ENCODE measurements at regions not wholly inside any gene's neighbourhood (a gene's known extent, or its start where the extent isn't known, plus 50 kb on each side); places are given as distances from the start of the nearest gene placed in this dataset.
A peak's percentile ranks its signal among the peaks of the same experiment; 100 is the strongest.
"Not testable (repeated sequence)": the region's sequence is repeated elsewhere in the genome, so short reads cannot be mapped to it uniquely, and the experiment has no call there.

DNA sequence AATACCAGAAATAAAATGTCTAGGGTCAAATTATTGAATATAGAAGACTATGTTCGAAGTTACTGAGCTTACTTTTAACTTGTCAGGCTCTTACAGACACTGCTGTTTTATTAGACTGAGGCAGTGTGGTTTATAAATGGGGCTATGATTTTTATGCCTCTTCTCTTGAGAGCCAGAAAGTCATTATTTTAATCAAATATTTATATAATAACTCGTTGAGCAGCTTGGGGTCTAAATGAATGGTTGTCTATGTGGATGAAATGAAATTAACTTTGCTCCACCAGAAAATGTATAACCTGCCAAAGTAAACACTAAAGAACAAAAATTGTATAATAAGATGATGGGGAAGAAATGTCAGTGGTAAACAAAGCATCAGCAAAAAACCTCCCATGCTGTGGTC is 175.6 kb upstream of the THSD7A start:
- DNase-seq, result no peak

DNA sequence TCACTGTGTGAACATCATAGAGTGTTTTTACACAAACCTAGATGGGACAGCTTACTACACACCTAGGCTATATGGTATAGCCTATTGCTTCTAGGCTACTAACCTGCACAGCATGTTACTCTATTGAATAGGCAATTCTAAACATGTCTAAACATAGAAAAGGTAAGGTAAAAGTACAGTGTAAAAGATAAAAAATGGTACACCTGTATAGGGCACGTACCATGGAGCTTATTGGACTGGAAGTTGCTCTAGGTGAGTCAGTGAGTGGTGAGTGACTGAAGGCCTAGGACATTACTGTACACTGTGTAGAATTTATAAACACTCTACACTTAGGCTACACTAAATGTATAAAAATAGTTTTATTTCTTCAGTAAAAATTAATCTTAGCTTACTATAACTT is 182.0 kb upstream of the THSD7A start:
- DNase-seq, result no peak

GRCh38 chr7:12016439-12016838 is 184.4 kb upstream of the THSD7A start:
- no peak for DNase-seq

GRCh38 chr7:12017046-12017445 is 185.0 kb upstream of the THSD7A start:
- DNase-seq, result no peak

DNA sequence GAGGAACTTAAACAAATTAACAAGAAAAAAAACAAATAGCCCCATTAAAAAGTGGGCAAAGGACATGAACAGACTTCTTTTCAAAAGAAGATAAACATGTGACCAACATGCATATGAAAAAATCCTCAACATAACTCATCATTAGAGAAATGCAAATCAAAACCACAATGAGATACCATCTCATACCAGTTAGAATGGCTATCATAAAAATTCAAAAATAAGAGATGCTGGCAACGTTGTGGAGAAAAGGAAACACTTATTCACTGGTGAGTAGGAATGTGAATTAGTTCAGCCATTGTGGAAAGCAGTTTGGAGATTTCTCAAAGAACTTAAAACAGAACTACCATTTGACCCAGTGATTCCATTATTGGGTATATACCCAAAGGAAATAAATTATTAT is 189.1 kb upstream of the TMEM106B start:
- DNase-seq, result not testable (repeated sequence)

DNA sequence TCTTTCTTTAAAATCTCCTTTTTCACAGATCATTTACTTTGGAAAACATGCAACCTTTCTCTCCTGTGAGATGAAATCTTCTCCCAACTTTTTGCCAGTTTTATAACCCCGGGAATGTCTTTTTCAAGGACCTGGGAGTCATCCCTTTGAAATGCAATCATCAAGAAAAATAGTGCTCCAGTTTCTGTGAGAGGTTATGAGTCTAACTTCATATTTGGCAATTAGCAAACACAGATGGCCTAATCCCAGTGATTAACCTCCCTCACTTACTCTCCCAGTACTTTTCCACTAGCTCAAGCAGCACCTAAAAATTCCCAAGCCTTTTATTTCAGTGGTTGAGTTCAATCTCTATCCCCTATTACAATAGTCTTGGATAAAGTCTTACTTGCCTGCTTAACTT is 185.8 kb upstream of the TMEM106B start:
- peak; percentile 23 for DNase-seq

DNA sequence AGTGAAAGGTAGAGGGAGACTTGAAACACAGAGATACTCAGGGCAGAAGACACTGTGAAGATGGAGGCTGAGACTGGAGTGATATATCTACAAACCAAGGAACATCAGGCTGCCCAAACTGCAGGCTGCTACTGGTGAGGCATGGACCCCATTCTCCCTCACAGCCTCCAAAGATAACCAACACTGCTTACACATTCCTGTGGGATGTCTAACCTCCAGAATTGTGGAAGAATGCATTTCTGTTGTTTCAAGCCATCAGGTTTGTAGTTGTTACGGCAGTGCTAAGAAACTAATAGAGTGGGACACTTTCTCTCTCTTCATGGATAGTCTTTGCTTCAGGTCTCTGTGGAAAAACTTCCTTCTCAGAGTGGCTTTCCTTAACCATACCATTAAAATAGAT is 182.6 kb upstream of the TMEM106B start:
- no peak for DNase-seq

DNA sequence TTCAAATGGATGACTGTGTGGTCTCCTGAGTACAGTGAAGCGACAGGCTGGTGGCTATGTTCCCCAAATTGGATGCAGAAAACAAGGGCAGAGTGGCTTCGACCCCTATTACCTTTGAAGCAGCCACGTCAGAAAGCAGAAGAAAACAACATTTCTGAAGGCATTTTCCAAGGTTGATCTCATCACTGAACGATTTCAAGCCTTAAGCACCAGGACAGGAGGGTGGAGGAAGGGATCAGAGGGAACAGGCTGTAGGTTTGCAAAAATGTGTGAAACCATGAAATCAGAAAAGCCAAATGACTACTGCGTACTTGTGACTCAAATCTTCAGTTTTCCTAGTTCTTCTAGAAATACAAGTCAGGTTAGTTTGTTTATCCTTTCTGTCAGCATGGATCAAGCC is 181.0 kb upstream of the TMEM106B start:
- no peak for DNase-seq

GRCh38 chr7:12031186-12031585 is 179.9 kb upstream of the TMEM106B start:
- no peak for DNase-seq

DNA sequence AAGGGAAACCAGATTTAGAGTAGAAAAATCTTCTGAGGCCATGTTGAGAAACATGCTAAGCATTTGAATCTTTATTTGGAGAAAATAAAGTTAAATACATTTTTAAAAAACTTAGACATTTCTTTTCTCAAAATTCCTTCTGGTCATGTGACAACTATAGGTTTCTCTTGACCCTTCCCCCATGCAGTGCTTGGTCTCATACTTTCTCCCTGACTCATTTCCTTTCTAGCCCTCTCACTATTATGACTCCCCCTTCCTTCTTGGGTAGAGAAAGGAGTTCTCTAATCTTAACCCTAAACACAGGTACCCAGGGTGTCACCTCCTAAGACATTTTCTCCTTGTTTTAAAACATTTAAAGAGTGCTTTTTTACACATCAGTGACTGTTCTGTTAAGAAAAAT is 179.5 kb upstream of the TMEM106B start:
- DNase-seq, result no peak

- DNase-seq, result peak; percentile 2
These were observed 178.9 kb upstream of the TMEM106B start for GRCh38 chr7:12032146-12032545.

DNA sequence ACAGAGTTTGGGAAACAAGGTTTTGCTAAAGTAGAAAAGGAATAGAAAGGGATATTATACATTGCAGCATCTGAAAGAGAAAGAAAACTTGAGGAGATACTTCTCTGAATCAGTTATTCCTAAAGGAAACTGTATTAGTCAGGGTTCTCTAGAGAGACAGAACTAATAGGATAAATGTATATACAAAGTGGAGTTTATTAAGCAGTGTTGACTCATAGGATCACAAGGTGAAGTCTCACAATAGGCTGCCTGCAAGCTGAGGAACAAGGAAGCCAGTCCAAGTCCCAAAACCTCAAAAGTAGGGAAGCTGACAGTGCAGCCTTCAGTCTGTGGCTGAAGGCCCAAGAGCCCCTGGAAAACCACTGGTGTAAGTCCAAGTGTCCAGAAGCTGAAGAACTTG is 167.6 kb upstream of the TMEM106B start:
- DNase-seq, result not testable (repeated sequence)

DNA sequence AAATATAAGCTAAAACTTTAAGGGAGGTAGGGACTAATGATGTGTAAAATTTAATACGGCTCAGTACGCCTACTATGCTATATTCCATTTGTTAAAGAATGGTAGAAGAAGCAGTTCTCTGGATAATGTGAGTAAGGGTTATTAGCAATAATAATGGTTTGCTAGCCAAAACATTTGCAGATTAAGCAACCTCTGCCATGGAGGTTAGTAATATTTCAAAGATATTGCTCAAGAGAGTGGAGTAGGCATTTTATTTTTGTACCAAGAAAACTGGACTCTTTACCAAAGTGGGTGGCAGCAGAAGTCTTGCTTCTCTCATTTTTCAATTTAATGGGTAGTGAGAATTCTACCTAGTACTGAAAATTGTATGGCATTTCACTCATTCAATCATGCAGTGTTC is 158.9 kb upstream of the TMEM106B start:
- no peak for DNase-seq

- no peak for DNase-seq
These were observed 157.5 kb upstream of the TMEM106B start for GRCh38 chr7:12053561-12053960.

DNA sequence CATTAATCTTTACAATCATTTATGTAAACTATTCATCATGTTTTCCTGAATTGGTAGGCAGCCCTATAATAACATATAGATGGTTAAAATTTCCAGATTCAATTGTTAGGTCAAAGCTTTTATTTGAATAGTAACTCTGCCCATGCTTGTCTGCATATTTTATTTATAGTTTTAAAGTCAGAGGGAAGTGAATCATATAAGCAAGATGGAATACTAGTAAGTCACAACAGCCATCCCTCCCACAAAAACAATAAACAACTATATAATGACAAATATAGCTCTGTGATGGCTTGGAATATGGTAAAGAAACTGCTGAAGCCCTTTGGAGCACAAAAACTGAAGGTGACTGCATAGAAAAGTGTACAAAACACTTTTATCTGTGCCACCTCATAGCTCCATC is 156.3 kb upstream of the TMEM106B start:
- no peak for DNase-seq

- no peak for DNase-seq
These were observed 154.7 kb upstream of the TMEM106B start for GRCh38 chr7:12056381-12056780.

DNA sequence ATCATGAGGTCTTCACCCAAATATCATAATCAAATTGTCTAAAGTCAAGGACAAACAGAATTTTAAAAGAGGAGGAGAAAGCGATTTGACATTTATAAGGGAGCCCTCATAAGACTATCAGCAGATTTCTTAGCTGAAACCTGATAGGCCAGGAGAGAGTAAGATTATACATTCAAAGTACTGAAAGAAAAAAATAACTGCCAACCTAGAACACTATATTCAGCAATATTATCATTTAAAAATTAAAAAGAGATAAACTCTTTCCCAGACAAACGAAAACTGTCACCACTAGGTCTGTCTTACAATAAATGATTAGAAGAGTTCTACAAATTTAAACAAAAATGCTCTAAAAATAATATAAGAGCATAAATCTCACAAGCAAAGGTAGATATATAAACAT is 154.1 kb upstream of the TMEM106B start:
- no peak for DNase-seq

- DNase-seq, result no peak
These were observed 149.0 kb upstream of the TMEM106B start for GRCh38 chr7:12062062-12062461.

GRCh38 chr7:12064586-12065127 is 146.4 kb upstream of the TMEM106B start:
- no peak for DNase-seq

DNA sequence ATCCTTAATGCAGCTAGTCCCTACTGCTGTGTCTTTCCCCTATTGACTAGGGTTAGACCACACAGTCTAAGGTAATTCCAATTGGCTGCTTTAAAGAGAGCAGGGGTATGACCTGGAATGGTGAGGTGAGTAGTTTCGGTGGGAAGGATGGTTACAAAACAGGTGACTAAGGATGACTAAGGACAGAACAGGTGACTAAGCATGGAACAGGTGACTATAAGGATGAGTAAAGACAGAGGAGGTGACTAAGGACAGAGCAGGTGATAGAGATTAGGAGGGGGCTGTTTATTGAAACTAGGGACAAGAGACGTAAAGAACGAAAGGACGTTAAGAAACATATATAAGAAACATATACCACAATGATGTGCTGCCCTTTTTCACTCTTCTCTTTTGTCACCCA is 145.1 kb upstream of the TMEM106B start:
- DNase-seq, result no peak

- DNase-seq, result no peak
These were observed 144.6 kb upstream of the TMEM106B start for GRCh38 chr7:12066521-12066920.

DNA sequence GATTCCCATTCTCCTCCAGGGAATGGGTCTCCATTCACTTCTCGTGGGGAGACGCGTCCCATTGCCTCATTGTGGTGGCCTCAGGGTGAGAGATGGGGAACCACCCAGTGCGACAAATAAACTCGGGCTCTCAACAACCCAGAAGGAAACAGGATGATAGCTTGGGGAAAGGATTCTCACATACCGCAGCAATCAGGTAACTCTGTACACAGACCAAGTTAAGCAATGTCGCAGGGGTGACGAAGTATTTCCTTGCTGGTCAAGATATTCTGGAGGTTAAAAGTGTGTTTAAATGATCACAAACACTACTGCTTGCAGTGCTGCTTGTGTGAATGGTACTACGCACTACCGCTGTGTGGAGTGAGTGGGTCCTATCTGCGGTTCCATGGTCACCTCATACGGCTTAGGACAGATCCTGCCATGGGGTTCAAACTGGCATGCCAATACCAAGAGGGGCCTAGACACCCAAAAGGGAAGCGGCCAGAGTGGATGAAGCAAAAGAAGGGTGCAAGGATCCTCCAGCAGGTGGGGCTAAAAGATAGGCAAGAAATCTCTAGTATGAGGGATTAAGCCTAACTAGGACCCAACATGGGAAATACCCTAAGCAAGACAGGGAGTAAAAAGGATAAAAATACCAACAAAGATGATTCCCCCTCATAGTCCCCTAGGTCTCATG is 143.8 kb upstream of the TMEM106B start:
- DNase-seq, result peak; percentile 48

GRCh38 chr7:12069757-12070156 is 141.3 kb upstream of the TMEM106B start:
- DNase-seq, result no peak

DNA sequence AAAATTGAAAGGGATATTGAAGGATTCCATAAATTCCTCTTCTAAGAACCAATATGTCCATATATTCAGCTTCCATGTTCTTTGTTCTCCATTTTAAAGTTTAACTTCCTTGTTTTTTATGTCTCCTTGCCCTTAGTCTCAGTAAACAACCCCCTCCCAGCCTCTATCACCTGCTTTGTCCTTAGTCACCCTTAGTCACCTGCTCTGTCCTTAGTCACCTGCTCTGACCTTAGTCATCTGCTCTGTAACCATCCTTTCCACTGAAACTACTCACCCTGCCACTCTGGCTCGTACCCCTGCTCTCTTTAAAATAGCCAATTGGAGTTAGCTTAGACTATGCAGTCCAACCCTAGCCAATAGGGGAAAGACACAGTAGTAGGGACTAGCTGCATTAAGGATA is 136.2 kb upstream of the TMEM106B start:
- DNase-seq, result no peak

DNA sequence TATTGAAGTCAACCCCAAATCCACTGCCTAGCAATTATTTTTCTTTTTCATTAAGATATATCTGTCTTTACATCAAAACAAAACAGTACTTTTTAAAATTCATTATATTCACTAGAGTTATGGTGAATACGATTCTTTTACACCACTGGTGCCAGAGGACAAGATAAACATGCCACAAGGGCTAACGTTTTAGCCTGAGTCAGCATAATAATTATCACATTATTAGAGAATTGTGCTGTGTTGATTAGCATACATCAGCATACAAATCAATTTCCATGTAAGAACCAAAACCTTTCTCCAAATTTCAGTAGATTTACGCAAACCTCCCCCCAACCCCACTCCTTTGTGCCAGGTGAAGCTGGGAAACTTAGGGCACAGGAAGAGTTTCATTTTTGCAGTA is 131.1 kb upstream of the TMEM106B start:
- no peak for DNase-seq

All from NCI-H446 treated with DMSO at 0.1 percent for 48 hours (cell line).